SU-DHL-6 (cell line): ENCODE measurements at regions not wholly inside any gene's neighbourhood (a gene's known extent, or its start where the extent isn't known, plus 50 kb on each side); places are given as distances from the start of the nearest gene placed in this dataset.

ENCODE experiments used
- EZH2phosphoT487 ChIP-seq: fragments of 200-600 bp; sonication (generic), shearing (Covaris generic); conservative IDR thresholded peaks from 2 replicates; pipeline ENCODE4 v1.6.1; 2018; ENCODE audit warnings: mild to moderate bottlenecking, antibody characterized with exemption, low read length, moderate library complexity, mixed read lengths
- TF ChIP-seq, protein P1 (sequence below): fragments of 200-600 bp; sonication (generic); IDR thresholded peaks from one replicate; pipeline ENCODE4 v1.5.1; 2017; ENCODE audit warnings: antibody characterized with exemption, mild to moderate bottlenecking, low read length, moderate library complexity; ENCODE audit not compliant: insufficient read depth, poor library complexity, severe bottlenecking

DNA sequence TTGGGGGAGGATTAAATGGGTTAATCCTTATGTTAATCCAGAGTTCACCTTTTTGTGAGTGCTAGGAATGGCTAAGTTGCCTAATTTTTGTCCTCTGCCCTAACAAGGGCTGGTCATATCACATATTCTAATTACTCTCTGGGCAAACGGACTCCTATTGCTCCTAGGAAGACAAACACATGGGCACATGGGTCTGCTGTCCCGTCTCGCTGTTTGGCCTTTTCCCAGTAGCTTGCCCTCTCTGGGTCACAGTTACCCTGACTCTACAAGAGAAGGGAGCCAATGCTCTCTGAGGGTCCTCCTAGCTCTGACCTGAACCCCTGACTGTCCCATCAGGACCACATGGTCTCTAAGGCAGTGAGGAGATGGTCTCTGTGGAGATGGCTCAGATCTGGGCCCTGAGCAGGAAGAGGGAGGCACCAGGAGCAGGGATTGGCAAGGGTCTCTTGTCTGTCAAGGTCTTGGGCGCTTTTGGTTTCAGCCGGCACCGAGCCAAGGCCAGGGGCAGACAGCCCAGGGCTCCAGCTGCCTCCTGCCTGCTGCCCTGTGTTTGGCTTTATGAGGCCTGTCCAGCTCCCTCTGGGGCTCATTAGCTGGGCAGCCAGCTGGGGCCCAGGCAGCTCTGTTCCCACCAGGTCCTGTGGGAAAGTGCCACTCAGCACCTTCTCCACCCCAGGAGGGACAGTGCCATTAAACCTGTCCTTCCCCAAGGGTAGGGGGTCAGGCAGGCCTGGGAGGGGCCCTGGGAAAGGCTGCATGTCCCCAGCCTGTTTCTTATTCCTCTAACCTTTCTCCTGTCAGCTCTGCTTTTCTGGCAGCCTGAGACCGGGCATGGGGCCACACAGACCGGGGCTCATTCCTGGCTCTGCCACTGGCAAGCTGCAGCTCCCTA, 559.9 kb downstream of the MN1 start:
- TF ChIP-seq, protein P1, sequence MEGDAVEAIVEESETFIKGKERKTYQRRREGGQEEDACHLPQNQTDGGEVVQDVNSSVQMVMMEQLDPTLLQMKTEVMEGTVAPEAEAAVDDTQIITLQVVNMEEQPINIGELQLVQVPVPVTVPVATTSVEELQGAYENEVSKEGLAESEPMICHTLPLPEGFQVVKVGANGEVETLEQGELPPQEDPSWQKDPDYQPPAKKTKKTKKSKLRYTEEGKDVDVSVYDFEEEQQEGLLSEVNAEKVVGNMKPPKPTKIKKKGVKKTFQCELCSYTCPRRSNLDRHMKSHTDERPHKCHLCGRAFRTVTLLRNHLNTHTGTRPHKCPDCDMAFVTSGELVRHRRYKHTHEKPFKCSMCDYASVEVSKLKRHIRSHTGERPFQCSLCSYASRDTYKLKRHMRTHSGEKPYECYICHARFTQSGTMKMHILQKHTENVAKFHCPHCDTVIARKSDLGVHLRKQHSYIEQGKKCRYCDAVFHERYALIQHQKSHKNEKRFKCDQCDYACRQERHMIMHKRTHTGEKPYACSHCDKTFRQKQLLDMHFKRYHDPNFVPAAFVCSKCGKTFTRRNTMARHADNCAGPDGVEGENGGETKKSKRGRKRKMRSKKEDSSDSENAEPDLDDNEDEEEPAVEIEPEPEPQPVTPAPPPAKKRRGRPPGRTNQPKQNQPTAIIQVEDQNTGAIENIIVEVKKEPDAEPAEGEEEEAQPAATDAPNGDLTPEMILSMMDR: no peak
- TF ChIP-seq EZH2phosphoT487: no peak
